T-helper 1 cell treated with Interleukin-12 subunit alpha and Interleukin-12 subunit beta and Interleukin-4 antibody, amounts not matched to agents 30 ng/mL and 1 ng/mL, for 36 hours (primary cell): ENCODE measurements at regions not wholly inside any gene's neighbourhood (a gene's known extent, or its start where the extent isn't known, plus 50 kb on each side); places are given as distances from the start of the nearest gene placed in this dataset.
"Not testable (repeated sequence)": the region's sequence is repeated elsewhere in the genome, so short reads cannot be mapped to it uniquely, and the experiment has no call there.

Source experiments
- intact Hi-C: fragments of 100-400 bp; cut with micrococcal nuclease; formaldehyde crosslinking; loops from one replicate; pipeline ENCODE4 v1.15.1; 2024

- intact Hi-C loops, result no loop called here
These were observed 769.1 kb downstream of the NTRK3 start for GRCh38 chr15:87487484-87487883.

- intact Hi-C loops, result no loop called here
These were observed 773.1 kb downstream of the NTRK3 start for GRCh38 chr15:87483468-87483867.

- intact Hi-C loops, result no loop called here
These were observed 775.4 kb downstream of the NTRK3 start for GRCh38 chr15:87481126-87481525.

- intact Hi-C loops, result no loop called here
These were observed 777.9 kb downstream of the NTRK3 start for GRCh38 chr15:87478687-87479072.

GRCh38 chr15:87477737-87478686, 778.5 kb downstream of the NTRK3 start:
- intact Hi-C loops, result no loop called here

- intact Hi-C loops, result no loop called here
These were observed 779.5 kb downstream of the NTRK3 start for GRCh38 chr15:87477026-87477425.

GRCh38 chr15:87470923-87471322, 785.6 kb downstream of the NTRK3 start:
- intact Hi-C loops, result no loop called here

- intact Hi-C loops, result not testable (repeated sequence)
These were observed 792.6 kb downstream of the NTRK3 start for GRCh38 chr15:87463956-87464355.

GRCh38 chr15:87461631-87462030, 794.9 kb downstream of the NTRK3 start:
- intact Hi-C loops, result no loop called here

GRCh38 chr15:87454860-87455259, 801.7 kb downstream of the NTRK3 start:
- intact Hi-C loops, result no loop called here

- intact Hi-C loops, result no loop called here
These were observed 806.2 kb downstream of the NTRK3 start for GRCh38 chr15:87450314-87450713.

GRCh38 chr15:87439090-87439489, 817.4 kb downstream of the NTRK3 start:
- intact Hi-C loops, result no loop called here

- intact Hi-C loops, result no loop called here
These were observed 822.7 kb downstream of the NTRK3 start for GRCh38 chr15:87433871-87434270.

GRCh38 chr15:87429754-87430153, 826.8 kb downstream of the NTRK3 start:
- intact Hi-C loops, result no loop called here

GRCh38 chr15:87420017-87420416, 836.5 kb downstream of the NTRK3 start:
- intact Hi-C loops, result no loop called here

GRCh38 chr15:87419344-87419743, 837.2 kb downstream of the NTRK3 start:
- intact Hi-C loops, result no loop called here

GRCh38 chr15:87416591-87417257, 839.8 kb downstream of the NTRK3 start:
- intact Hi-C loops, result no loop called here

- intact Hi-C loops, result no loop called here
These were observed 847.6 kb downstream of the NTRK3 start for GRCh38 chr15:87408902-87409301.

- intact Hi-C loops, result no loop called here
These were observed 852.6 kb downstream of the NTRK3 start for GRCh38 chr15:87403973-87404372.

GRCh38 chr15:87401973-87402372, 854.6 kb downstream of the NTRK3 start:
- intact Hi-C loops, result no loop called here

GRCh38 chr15:87394676-87395075, 861.9 kb downstream of the NTRK3 start:
- intact Hi-C loops, result no loop called here

- intact Hi-C loops, result no loop called here
These were observed 868.8 kb downstream of the NTRK3 start for GRCh38 chr15:87387766-87388165.

- intact Hi-C loops, result no loop called here
These were observed 882.2 kb downstream of the NTRK3 start for GRCh38 chr15:87374339-87374738.
